H1 (cell line): ENCODE measurements at regions not wholly inside any gene's neighbourhood (a gene's known extent, or its start where the extent isn't known, plus 50 kb on each side); places are given as distances from the start of the nearest gene placed in this dataset.

ENCODE experiments used
- CTCF ChIA-PET: fragments of 300-600 bp; sonication (Branson Sonifier 250); formaldehyde crosslinking; loops from one replicate; lab custom pipeline; 2021; ENCODE audit not compliant: partially characterized antibody; lab: Charles Lee
- POLR2A ChIA-PET: fragments of 300-600 bp; sonication (Branson Sonifier 250); formaldehyde crosslinking; loops from one replicate; lab custom pipeline; 2021; ENCODE audit warnings: inconsistent platforms; ENCODE audit not compliant: partially characterized antibody; lab: Charles Lee
- DNase-seq, 2 experiments: peaks; one replicate each; pipeline versions ENCODE4 v3.0.0 to v3.0.0-alpha.2; 2010 to 2022; ENCODE audit warnings: low spot score in 2 of 2, low read depth in 1 of 2, mixed read lengths in 1 of 2
- FAIRE-seq: peaks from 2 replicates; lab custom pipeline; 2011; peaks lifted over from hg19 to GRCh38; lab: Jason Lieb, UNC
- H2AFZ ChIP-seq: 2 replicates; pipeline ENCODE4 v1.8.1; 2012; ENCODE audit warnings: low read length, inconsistent platforms
- H2AK5ac ChIP-seq: 2 replicates; pipeline ENCODE4 v1.6.1; 2013; ENCODE audit warnings: low read depth, low read length
- H2BK120ac ChIP-seq: replicated peaks from 2 replicates; pipeline ENCODE3; 2013; ENCODE audit warnings: low read depth, low read length, inconsistent platforms
- H2BK12ac ChIP-seq: 2 replicates; pipeline ENCODE4 v1.6.1; 2013; ENCODE audit warnings: low read depth, low read length
- H2BK15ac ChIP-seq: 2 replicates; pipeline ENCODE4 v1.6.1; 2013; ENCODE audit warnings: low read length
- H2BK20ac ChIP-seq: 2 replicates; pipeline ENCODE4 v1.6.1; 2013; ENCODE audit warnings: low read length
- H2BK5ac ChIP-seq: 2 replicates; pipeline ENCODE4 v1.6.1; 2013; ENCODE audit warnings: low read depth, low read length
- H3K14ac ChIP-seq: 2 replicates; pipeline ENCODE4 v1.6.1; 2013; ENCODE audit warnings: inconsistent platforms; ENCODE audit not compliant: insufficient read length
- H3K18ac ChIP-seq: 2 replicates; pipeline ENCODE4 v1.6.1; 2013; ENCODE audit warnings: low read length; ENCODE audit errors: extremely low read depth
- H3K23ac ChIP-seq: 2 replicates; pipeline ENCODE4 v1.6.1; 2013; ENCODE audit warnings: inconsistent platforms; ENCODE audit not compliant: insufficient read length
- H3K23me2 ChIP-seq: 2 replicates; pipeline ENCODE4 v1.6.1; 2013; ENCODE audit warnings: low read depth, low read length
- H3K27ac ChIP-seq: 2 replicates; pipeline ENCODE4 v1.6.1; 2011; ENCODE audit warnings: low read depth, low read length, inconsistent platforms
- H3K27me3 ChIP-seq, 4 experiments: replicated peaks in 1 of 4; 1 replicate in 1 of 4; 2 replicates in 3 of 4; pipeline versions ENCODE4 v1.6.1 to v1.8.1; 2011 to 2013; ENCODE audit warnings: low read length in 3 of 4, mild to moderate bottlenecking in 3 of 4, inconsistent platforms in 2 of 4, mixed read lengths in 2 of 4, moderate library complexity in 1 of 4; ENCODE audit not compliant: control insufficient read depth in 3 of 4, insufficient read depth in 3 of 4; ENCODE audit errors: extremely low read depth in 1 of 4
- H3K36me3 ChIP-seq, 4 experiments: 2 replicates each; pipeline versions ENCODE4 v1.6.1 to v1.8.1; 2011 to 2013; ENCODE audit warnings: mild to moderate bottlenecking in 4 of 4, low read length in 3 of 4, moderate library complexity in 2 of 4, control low read depth in 1 of 4, inconsistent platforms in 1 of 4; ENCODE audit not compliant: insufficient read depth in 4 of 4, control insufficient read depth in 2 of 4
- H3K4ac ChIP-seq: replicated peaks from 2 replicates; pipeline ENCODE3; 2013; ENCODE audit warnings: low read length, low read depth, mixed read lengths, inconsistent platforms; ENCODE audit not compliant: insufficient read length
- H3K4me1 ChIP-seq, 4 experiments: replicated peaks in 1 of 4; 1 replicate in 1 of 4; 2 replicates in 3 of 4; pipeline versions ENCODE4 v1.6.1 to v1.8.1; 2011 to 2013; ENCODE audit warnings: low read length in 3 of 4, inconsistent platforms in 2 of 4, mixed read lengths in 1 of 4; ENCODE audit not compliant: insufficient read depth in 4 of 4, control insufficient read depth in 3 of 4
- H3K4me2 ChIP-seq, 2 experiments: 2 replicates each; pipeline versions ENCODE4 v1.6.1 to v1.8.1; 2011 to 2013; ENCODE audit warnings: low read depth in 2 of 2, low read length in 2 of 2, control low read depth in 1 of 2, inconsistent platforms in 1 of 2, mild to moderate bottlenecking in 1 of 2; ENCODE audit not compliant: insufficient read depth in 1 of 2
- H3K4me3 ChIP-seq, 4 experiments: fragments of 200-600, 300-600 bp in 1 of 4; sonication (generic), shearing (Covaris generic), sonication (Bioruptor Twin) in 1 of 4; 2 replicates each; pipeline versions ENCODE4 v1.5.1 to v1.8.1; 2011 to 2016; ENCODE audit warnings: low read length in 4 of 4, low read depth in 3 of 4, control low read depth in 2 of 4, inconsistent platforms in 2 of 4, mild to moderate bottlenecking in 2 of 4, mixed read lengths in 1 of 4, moderate library complexity in 1 of 4; ENCODE audit not compliant: insufficient read depth in 2 of 4; ENCODE audit errors: extremely low read depth in 1 of 4
- H3K56ac ChIP-seq: replicated peaks from 2 replicates; pipeline ENCODE3; 2013; ENCODE audit warnings: low read depth, mild to moderate bottlenecking, mixed read lengths, low read length, inconsistent platforms; ENCODE audit not compliant: insufficient read length
- H3K79me1 ChIP-seq: 2 replicates; pipeline ENCODE4 v1.6.1; 2013; ENCODE audit warnings: low read depth, low read length, control low read depth
- H3K79me2 ChIP-seq, 2 experiments: 2 replicates each; pipeline versions ENCODE4 v1.6.1 to v1.8.1; 2012 to 2013; ENCODE audit warnings: low read length in 2 of 2, mild to moderate bottlenecking in 2 of 2, inconsistent platforms in 1 of 2; ENCODE audit not compliant: insufficient read depth in 2 of 2, control insufficient read depth in 1 of 2
- H3K9ac ChIP-seq, 4 experiments: replicated peaks in 1 of 4; 1 replicate in 1 of 4; 2 replicates in 3 of 4; pipeline versions ENCODE4 v1.6.1 to v1.8.1; 2011 to 2013; ENCODE audit warnings: low read depth in 3 of 4, low read length in 3 of 4, control low read depth in 2 of 4, mild to moderate bottlenecking in 2 of 4, moderate library complexity in 2 of 4, inconsistent platforms in 1 of 4; ENCODE audit errors: extremely low read depth in 1 of 4
- H3K9me3 ChIP-seq, 2 experiments: 2 replicates each; pipeline versions ENCODE4 v1.6.1 to v1.8.1; 2012 to 2013; ENCODE audit warnings: mild to moderate bottlenecking in 2 of 2, moderate library complexity in 2 of 2, control low read depth in 1 of 2, inconsistent platforms in 1 of 2, low read depth in 1 of 2, low read length in 1 of 2, mixed read lengths in 1 of 2; ENCODE audit not compliant: insufficient read depth in 2 of 2
- H4K20me1 ChIP-seq, 2 experiments: replicated peaks in 1 of 2; 2 replicates each; pipeline versions ENCODE3 to v1.8.1; 2011 to 2013; ENCODE audit warnings: inconsistent platforms in 2 of 2, low read length in 2 of 2, mild to moderate bottlenecking in 1 of 2; ENCODE audit not compliant: insufficient read depth in 2 of 2, control insufficient read depth in 1 of 2
- H4K5ac ChIP-seq: 2 replicates; pipeline ENCODE4 v1.6.1; 2013; ENCODE audit warnings: low read length, low read depth, mixed read lengths, inconsistent platforms; ENCODE audit not compliant: insufficient read length
- H4K8ac ChIP-seq: 2 replicates; pipeline ENCODE4 v1.8.0; 2013; ENCODE audit warnings: mild to moderate bottlenecking, moderate library complexity, low read length, inconsistent platforms; ENCODE audit not compliant: insufficient read depth; ENCODE audit errors: extremely low read depth
- H4K91ac ChIP-seq: replicated peaks from 2 replicates; pipeline ENCODE3; 2013; ENCODE audit warnings: low read length, mixed read lengths, inconsistent platforms; ENCODE audit not compliant: insufficient read length
- E2F6 ChIP-seq: IDR thresholded peaks from 2 replicates; pipeline ENCODE4 v1.6.1; 2012; ENCODE audit warnings: inconsistent platforms
- POLR2A ChIP-seq, 2 experiments: IDR thresholded peaks; 1 replicate in 1 of 2; 2 replicates in 1 of 2; pipeline ENCODE4 v1.6.1; 2011; ENCODE audit warnings: low read depth in 2 of 2, low read length in 2 of 2, mild to moderate bottlenecking in 2 of 2; ENCODE audit errors: control extremely low read depth in 1 of 2
- SIRT6 ChIP-seq: IDR thresholded peaks from one replicate; pipeline ENCODE4 v1.7.1; 2012; ENCODE audit warnings: low read length, inconsistent platforms
- WGBS, 2 experiments: shearing (Covaris generic) in 1 of 2; methylation state at CpG; one replicate each; pipeline versions ENCODE4 v1.1.6 to v1.1.7; 2013 to 2015; ENCODE audit warnings: low lambda C conversion rate in 2 of 2, mixed read lengths in 2 of 2, inconsistent platforms in 1 of 2, low coverage in 1 of 2, missing lambda C conversion rate in 1 of 2; ENCODE audit not compliant: insufficient replicate concordance in 2 of 2, insufficient coverage in 1 of 2, insufficient read length in 1 of 2; ENCODE audit errors: extremely low coverage in 1 of 2, missing lambda C conversion rate in 1 of 2; 5-methylcytosine and 5-hydroxymethylcytosine counted together

- no peak for FAIRE-seq
- Histone ChIP-seq H3K4me3 (no peak overlapping the region), H4K5ac (no peak overlapping the region), H3K14ac (no peak overlapping the region), H2BK20ac (no peak overlapping the region), H2BK5ac (0 out of 2 replicates have a peak overlapping the region, but pooled peaks have one; percentile 6), H2BK120ac (no peak overlapping the region), H3K23me2 (no peaks in the 10 kb centered on the region), H3K56ac (no peak overlapping the region), H3K4me2 (no peak overlapping the region), H3K4me1 (peaks cover 0 to 12% (median 5%) of the 10 kb centered on the region in 4 experiments; a peak in 6 of 7 replicates), H2BK12ac (no peak overlapping the region), H4K91ac (no peak overlapping the region), H3K27ac (no peak overlapping the region), H2AFZ (no peak overlapping the region), H3K79me1 (no peaks in the 10 kb centered on the region), H3K9me3 (peaks cover 3 to 8% of the 10 kb centered on the region in 2 experiments; a peak in 3 of 4 replicates), H4K20me1 (no peaks in the 10 kb centered on the region), H3K23ac (no peak overlapping the region), H3K27me3 (no peaks in the 10 kb centered on the region; a peak in 1 of 7 replicates), H3K9ac (no peak overlapping the region), H2AK5ac (no peak overlapping the region), H3K18ac (no peak overlapping the region), H3K4ac (no peak overlapping the region), H4K8ac (no peak overlapping the region), H2BK15ac (no peak overlapping the region), H3K36me3 (no peaks in the 10 kb centered on the region), H3K79me2 (no peaks in the 10 kb centered on the region)
- no peak for DNase-seq
- CTCF ChIA-PET = interaction anchor here (1.1 to 2.7 kb wide), 6 partner anchors 16 to 118 kb away, joined by 3 to 8 read pairs (median 5); no protein-coding TSS in a partner anchor
- 92% methylated on average over 1 of the region's 1 CpG; no CpG with 5 or more reads in 1 of the 2 experiments for WGBS, 2 experiments
- POLR2A ChIA-PET = interaction anchor here (1.6 to 1.7 kb wide), 2 partner anchors 12 to 16 kb away, joined by 3 to 7 read pairs; no protein-coding TSS in a partner anchor
- TF ChIP-seq E2F6 (no peak), POLR2A (IDR thresholded peaks at IDR 0.05; ENCODE audit: control extremely low read depth in 1 of 2, low read depth in 2 of 2, low read length in 2 of 2) (no peak), SIRT6 (no peak)
Observed at GRCh38 chr4:3850128-3850527, 83.9 kb downstream of the ADRA2C start.
